ENCODE measurements at regions not wholly inside any gene's neighbourhood (a gene's known extent, or its start where the extent isn't known, plus 50 kb on each side); places are given as distances from the start of the nearest gene placed in this dataset.
A peak's percentile ranks its signal among the peaks of the same experiment; 100 is the strongest.

GRCh38 chr11:112858289-112859023 lies 102.8 kb upstream of the NCAM1 start:
- Histone ChIP-seq H3K27me3 (peaks cover 0 to 6% (median 0%) of the 10 kb centered on the region in 9 donors), H3K9me3 (peaks cover 0 to 22% (median 8%) of the 10 kb centered on the region in 12 donors), H3K27ac (peak overlapping the region in 1 of 12 donors; percentile 1), H3K4me3 (no peak overlapping the region), H3K4me1 (peaks cover 0 to 11% (median 1%) of the 10 kb centered on the region in 12 donors), H3K36me3 (no peaks in the 10 kb centered on the region)
- DNase-seq = no peak
- intact Hi-C loops (cut with DNase I) = no loop called here
- TF ChIP-seq POLR2A (IDR thresholded peaks at IDR 0.05) = no peak
- TF ChIP-seq CTCF (IDR thresholded peaks at IDR 0.05) = no peak
- ATAC-seq = peak in 3 of 4 donors; percentile 29 to 45 (median 44)
- WGBS, 4 donors = 63 to 71% (median 63%) methylated on average over 5 of the region's 5 CpGs

- Histone ChIP-seq H3K27me3 (peaks cover 0 to 5% (median 0%) of the 10 kb centered on the region in 9 donors), H3K27ac (peak overlapping the region in 1 of 12 donors; percentile 23), H3K4me1 (peaks cover 0 to 19% (median 2%) of the 10 kb centered on the region in 12 donors), H3K36me3 (no peaks in the 10 kb centered on the region), H3K4me3 (no peak overlapping the region), H3K9me3 (peaks cover 0 to 22% (median 8%) of the 10 kb centered on the region in 12 donors)
- TF ChIP-seq CTCF (IDR thresholded peaks at IDR 0.05) (no peak), POLR2A (IDR thresholded peaks at IDR 0.05) (no peak)
- DNase-seq (no peak), ATAC-seq (no peak)
- intact Hi-C loops (cut with DNase I) = loop anchor here in 2 of 10 donors (5.0 kb wide), 1 partner anchor 103 kb away; the partner anchor contains the start of gene NCAM1 (in 2 of the 2)
- 60 to 80% (median 78%) methylated on average over 3 of the region's 3 CpGs for WGBS, 4 donors
Observed at GRCh38 chr11:112859787-112860186, 101.4 kb upstream of the NCAM1 start.

GRCh38 chr11:112861356-112861755 lies 99.9 kb upstream of the NCAM1 start:
- H3K36me3 ChIP-seq = no peaks in the 10 kb centered on the region
- H3K9me3 ChIP-seq = peaks cover 0 to 22% (median 8%) of the 10 kb centered on the region in 12 donors
- TF ChIP-seq CTCF (IDR thresholded peaks at IDR 0.05) (no peak), POLR2A (IDR thresholded peaks at IDR 0.05) (no peak)
- peaks cover 0 to 21% (median 2%) of the 10 kb centered on the region in 12 donors for H3K4me1 ChIP-seq
- no peaks in the 10 kb centered on the region for H3K27me3 ChIP-seq
- DNase-seq (no peak), ATAC-seq (no peak)
- no peak overlapping the region for H3K27ac ChIP-seq
- intact Hi-C loops (cut with DNase I) = loop anchor here in 2 of 10 donors (5.0 kb wide), 1 partner anchor 101 kb away; the partner anchor contains the start of gene NCAM1 (in 2 of the 2)
- H3K4me3 ChIP-seq = no peak overlapping the region

- no peaks in the 10 kb centered on the region for H3K27me3 ChIP-seq
- no peak overlapping the region for H3K4me3 ChIP-seq
- no peak for TF ChIP-seq POLR2A (IDR thresholded peaks at IDR 0.05)
- TF ChIP-seq CTCF (IDR thresholded peaks at IDR 0.05) = no peak
- intact Hi-C loops (cut with DNase I) = loop anchor here in 2 of 10 donors (5.0 kb wide), 1 partner anchor 99 kb away; the partner anchor contains the start of gene NCAM1 (in 2 of the 2)
- peaks cover 0 to 21% (median 2%) of the 10 kb centered on the region in 12 donors for H3K4me1 ChIP-seq
- peak; percentile 81 to 88 (median 86) for ATAC-seq
- 12 to 30% (median 24%) methylated on average over 1 of the region's 1 CpG for WGBS, 4 donors
- DNase-seq = peak in 3 of 5 donors; percentile 24 to 45 (median 37)
- peak overlapping the region in 11 of 12 donors; percentile 29 to 77 (median 50) for H3K27ac ChIP-seq
- H3K9me3 ChIP-seq = peaks cover 0 to 22% (median 8%) of the 10 kb centered on the region in 12 donors
- no peaks in the 10 kb centered on the region for H3K36me3 ChIP-seq
Observed at GRCh38 chr11:112863305-112863704, 97.9 kb upstream of the NCAM1 start.
